Stimulated activated CD4-positive, alpha-beta T cell treated with anti-CD3 and anti-CD28 coated beads, Interleukin-12 subunit alpha, Interleukin-12 subunit beta, amount 100 ng/mL, for 48 hours (primary cell): ENCODE measurements at regions not wholly inside any gene's neighbourhood (a gene's known extent, or its start where the extent isn't known, plus 50 kb on each side); places are given as distances from the start of the nearest gene placed in this dataset.

ENCODE experiments used
- DNase-seq, 3 donors: peaks; one replicate each; pipeline ENCODE4 v3.0.0-alpha.2; 2020; ENCODE audit warnings: low read depth in 2 of 3, low spot score in 1 of 3

DNA sequence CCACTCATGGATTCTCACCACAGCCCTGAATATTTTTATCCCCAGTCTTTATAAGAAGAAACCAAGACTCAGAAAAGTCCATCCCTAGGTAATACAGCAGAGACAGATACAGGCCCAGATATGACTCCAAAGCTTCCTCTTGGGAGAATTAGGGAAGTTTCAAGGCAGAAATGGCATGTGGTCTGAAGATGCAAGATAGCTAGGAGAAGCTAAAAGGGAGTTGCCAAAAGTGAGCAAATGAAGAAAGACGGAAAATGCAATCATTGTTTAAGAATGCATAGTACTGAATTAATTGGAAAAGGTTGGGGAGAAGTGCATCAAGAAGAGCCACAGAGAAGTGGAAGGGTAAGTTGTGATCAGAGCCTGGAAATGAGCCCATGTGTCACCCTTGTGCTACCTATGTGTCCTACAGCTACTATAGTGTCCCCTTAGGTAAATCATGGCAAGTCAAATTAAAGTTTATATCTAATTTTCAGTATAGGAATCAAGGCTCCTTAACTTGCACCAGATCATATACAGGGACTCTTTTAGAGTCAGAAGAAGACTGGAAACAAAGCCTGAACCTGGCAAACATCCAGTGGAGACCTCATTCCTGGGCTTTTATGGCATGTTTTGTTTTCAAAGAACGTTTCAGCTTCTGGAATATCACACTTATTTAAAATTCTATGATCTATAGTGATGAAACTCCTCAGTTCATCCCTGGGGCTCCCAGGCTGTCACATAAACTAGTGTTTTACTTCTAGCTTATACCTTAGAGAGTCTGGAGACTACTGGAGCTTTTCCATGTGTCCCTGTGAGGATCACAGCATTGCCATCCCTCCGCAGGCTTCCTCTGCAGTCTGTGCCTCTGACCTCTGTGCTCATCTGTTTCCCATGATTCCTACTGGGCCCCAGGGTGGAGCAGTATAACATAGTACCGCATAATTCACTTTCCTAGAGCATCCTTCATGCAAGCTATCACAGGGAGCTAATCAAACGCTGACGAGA, 189.0 kb upstream of the CDKN3 start:
- DNase-seq, result no peak

DNA sequence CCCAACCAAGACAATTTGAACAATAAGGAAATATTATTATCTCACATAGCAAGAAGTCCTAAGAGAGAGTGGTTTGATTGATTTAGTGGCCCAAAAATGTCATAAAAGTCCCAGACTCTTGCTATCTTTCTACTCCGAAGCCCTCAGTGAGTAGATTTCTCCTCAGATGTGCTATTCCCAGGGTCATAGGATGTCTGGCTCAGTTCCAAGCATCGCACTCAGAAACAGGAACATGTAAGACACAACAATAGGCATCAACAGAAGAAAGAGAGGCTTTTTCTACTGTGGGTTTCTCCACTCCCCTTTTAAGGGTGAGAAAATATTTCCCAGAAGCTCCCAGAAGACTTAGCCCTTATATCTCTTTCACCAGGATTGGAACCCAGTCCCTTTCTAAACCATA, 188.1 kb upstream of the CDKN3 start:
- DNase-seq, result no peak

DNA sequence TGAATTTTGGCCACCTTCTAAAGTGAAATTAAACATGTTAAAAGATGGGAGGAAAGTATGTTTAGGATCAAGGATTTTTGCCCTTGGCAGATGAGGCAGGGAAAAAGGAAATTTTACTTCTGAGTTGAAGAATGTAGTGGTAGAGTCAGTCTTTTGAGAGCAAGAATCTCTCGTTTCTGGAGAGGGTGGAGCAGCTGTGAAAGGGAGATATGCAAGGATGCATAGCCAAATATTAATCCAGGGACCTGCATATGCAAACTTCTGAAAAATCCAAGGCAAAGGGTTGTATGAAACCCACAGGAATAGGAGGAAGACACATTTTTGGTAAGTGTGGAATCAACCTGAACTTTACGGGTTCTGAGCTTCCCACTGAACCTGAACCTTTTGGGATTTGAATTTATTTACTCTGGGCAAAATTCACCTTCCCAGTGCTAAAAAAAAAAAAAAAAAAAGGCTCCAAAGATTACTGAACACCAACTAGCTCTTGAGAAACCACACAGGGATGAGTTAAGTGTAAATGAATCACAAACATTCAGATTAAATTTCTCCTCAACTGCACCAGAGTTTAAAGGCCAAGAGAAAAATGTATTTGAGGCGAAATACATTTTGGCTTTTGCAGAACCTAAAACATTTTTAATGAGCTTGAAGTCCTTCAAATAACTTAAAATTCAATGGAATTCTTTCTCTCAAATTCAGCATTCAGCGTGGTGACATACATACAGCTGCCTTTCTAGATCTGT, 187.1 kb upstream of the CDKN3 start:
- no peak for DNase-seq

DNA sequence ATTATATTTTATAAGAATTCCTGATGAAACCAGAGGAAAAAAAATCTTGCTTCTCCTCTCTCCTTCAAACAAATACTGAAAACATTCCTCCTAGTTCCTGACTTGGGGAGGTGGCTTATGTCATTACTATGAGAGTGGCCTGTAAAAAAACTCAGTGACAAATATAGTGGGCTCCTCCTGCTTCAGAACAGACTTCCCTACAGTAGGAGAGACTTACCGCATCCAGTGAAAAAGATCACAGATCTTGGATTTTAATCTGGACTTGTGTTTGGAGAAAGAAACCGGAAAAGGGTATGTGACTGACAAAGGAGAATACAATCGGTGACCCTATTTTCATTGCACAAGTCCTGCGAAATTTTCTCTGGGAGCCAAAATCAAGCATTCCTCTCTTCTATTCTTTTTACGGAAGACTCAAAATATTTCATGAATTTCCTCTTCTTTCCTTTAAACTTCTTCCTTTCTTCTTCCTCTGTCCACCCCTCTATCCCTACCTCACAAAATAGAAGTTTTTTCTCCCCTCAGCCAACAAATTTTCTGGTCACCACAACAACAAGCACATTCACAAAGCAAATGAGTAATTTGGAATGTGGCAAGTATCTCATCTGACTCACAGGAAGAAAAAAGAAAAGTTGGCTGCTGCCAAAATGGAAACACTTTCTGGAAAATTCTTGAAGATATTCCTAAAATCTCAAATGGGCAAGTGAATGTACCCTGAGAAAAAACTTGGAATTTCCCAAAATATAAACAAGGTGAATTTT, 185.1 kb upstream of the CDKN3 start:
- DNase-seq, result no peak

DNA sequence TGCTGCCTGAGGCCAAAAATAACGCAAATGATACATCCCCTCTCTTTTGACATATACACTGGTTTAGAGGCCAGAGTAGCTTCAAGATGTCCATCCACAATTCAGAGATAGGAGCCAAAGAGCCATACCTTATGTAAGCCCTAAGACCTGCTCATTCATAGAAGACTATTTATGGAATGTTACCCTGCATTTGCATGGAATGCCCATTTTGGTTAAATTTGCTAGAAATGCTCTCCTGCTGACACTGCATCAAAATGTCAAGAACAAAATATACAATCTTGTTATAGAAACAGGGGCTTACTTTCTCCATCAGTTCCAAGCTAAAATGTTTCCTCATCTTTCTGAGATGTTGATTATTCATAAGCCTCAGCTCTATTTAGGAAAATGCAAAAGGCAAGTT, 183.3 kb upstream of the CDKN3 start:
- DNase-seq, result no peak

DNA sequence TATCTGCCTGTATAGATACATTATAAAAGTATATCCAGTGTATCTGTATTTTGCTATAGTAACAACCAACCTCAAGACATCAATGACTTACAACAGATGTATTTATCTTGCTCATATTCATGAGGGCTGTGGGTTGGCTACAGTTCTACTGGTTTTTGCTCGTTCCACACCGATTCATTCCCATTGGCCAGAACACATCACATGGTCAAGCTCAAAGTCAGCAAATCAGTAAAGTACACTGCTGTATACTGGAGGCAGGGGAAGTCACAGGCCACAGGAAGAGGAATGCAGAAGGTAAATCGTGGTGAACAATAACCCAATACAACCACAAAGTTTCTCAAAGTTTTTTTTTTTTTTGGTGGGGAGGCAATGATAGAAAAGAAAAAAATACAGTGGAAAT, 180.0 kb upstream of the CDKN3 start:
- DNase-seq, result no peak

DNA sequence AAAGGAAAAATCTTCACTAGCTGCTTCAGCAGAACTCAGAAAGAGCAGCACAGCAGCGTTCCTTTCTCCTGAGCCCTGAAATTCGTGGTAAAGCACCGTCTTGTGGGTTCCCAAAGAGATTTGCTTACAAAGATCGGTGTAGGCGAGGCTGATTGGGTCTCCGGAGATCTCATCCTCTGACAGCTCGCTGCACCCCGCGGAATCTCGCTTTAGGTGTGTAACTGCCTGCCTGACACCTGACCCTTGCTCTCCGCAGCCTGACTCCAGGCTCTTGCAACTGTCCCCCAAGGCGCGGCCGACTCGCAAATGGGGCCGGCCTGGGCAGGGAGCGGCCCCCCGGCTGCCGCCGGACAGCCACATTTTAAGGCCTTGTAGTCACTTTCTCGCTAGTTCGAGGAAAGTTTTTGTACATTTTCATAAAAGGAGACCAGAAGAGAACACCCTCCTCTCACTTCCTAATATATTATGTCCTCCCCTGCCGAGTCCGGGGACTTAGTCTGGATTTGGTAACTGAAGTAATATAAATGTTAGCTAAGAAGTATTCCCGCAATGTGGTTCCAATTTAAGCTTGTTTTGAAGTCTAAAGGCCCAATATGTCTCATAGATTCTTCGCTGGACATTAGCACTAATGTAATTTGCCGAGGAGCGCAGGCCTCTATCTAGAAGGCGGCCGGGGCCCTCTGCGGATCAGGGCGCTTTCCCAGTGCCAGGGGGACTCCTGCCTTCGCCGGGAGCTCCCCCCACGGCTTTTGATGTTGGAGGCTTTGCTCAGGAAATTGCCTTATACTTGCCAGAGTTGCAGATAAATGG, 177.3 kb upstream of the CDKN3 start:
- DNase-seq, result no peak

DNA sequence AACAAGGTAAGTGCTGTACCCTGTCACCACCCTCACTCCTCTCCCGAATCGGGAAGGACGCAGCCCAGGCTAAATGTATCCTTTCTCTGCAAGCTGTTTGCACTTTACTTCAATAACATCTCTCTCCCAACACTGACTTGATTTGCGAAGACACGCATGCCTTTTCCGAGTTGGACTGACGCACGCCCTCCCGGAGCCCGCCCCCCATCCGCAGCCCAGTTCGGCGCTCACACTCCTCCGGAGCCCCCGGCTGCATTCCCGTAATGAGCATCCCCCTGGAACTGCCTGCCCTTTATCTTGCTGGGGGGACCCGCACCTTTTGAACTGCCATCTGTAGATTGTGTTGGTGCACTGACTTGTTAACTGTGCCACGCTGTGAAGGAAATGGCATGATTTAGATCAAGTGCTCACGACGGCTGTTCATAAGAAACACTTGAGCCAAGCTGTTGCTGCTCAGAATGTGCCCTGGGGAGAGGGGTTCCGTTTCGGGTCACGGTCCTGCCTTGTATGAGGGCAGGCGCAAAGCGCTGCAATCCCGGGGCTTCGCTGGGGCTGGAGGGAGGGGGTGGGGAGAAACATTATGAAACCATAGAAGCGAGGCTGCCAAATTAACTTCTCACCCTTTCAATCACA, 176.6 kb upstream of the CDKN3 start:
- DNase-seq, result no peak

DNA sequence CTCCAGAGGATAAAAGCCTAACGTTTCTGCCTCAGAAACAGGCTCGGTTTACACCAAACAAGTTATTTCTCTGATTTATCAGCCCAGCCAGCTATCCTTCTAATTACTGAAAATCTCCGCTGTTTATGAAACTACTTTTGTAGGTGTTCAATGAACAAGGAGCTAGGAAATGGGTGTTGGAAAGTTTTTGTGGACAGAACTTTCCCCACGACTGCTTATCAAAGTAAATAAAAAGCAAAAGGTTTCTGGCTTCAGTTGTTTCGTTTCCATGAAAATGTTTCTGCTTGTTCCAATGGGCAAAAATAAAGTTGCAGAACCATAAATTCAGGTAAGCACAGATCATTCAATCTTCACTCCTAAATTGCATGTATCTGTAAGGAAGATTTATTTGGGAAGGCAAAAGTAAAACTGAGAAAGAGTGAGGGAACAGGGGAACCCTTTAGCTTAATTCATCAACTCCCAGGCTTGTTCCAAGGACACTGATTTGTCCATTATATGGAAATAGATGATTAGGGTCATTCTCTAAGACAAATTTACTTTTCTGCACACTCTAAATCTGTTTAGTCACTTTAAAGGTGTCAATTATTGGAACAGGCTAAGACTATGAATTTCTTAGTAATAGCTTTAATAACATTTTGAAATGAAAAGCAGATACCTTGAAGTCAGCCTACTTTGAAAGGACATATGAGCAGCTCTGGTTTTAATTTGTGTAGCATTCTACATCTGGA, 175.9 kb upstream of the CDKN3 start:
- DNase-seq, result no peak

DNA sequence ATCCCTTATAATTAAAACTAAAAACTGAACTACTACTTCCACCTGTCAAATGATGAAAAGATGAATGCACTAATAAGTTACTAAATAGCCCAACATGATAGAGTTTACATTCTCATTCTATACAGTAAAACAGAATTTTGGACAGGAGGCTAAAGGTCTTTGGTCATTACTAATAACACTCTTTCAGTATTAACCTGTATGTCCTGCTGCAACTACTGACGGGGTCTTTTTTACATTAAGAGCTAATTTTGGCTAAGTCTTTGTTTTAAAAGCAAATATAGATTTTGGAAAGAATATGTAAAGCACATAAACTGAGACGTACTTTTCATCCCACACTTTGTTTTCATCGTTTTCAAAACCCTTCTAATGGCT, 175.4 kb upstream of the CDKN3 start:
- no peak for DNase-seq

DNA sequence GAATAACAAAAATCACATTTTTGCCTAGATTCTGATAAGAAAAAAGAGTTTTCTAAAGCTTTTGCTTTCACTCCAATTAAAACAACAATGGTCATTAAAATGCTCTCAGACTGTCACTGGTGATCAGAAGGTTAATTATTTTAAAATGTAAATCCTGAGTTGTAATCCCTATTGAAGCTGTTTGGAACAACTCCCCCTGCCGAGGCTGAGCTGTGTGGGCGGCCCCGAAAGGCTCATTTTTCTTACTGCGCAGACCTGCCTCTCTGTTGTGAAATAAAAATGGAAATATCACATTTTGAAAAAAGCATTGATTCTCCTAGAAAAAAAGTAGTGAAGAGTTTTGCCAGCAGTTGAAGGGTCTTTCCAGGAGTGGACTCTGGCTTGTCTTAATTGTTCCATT, 174.8 kb upstream of the CDKN3 start:
- DNase-seq, result no peak

DNA sequence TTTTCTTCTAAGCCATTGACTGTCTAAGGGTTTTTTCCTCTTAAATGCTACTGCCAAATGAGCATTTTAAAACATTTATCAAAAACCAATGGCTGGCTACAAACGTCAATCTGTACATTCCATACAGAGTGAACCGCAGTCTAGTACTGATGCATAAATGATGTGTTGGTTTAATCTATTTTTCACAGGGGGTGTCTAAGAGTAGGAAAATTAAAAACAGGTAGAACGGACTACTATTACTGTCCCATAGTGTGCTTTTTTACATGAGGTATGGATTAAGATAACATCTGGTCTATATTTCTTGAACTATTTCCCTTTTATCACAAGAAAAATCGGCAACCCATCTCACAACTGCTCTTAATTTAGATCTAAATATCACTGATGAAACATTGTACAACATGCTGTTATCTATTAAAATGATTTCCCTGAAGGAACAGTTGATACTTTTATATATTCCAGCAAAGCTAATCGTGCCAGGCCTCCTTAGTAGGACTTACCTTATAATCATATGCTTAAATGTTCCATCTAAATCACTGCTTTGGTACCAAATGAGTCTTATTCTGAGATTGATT, 172.9 kb upstream of the CDKN3 start:
- no peak for DNase-seq

DNA sequence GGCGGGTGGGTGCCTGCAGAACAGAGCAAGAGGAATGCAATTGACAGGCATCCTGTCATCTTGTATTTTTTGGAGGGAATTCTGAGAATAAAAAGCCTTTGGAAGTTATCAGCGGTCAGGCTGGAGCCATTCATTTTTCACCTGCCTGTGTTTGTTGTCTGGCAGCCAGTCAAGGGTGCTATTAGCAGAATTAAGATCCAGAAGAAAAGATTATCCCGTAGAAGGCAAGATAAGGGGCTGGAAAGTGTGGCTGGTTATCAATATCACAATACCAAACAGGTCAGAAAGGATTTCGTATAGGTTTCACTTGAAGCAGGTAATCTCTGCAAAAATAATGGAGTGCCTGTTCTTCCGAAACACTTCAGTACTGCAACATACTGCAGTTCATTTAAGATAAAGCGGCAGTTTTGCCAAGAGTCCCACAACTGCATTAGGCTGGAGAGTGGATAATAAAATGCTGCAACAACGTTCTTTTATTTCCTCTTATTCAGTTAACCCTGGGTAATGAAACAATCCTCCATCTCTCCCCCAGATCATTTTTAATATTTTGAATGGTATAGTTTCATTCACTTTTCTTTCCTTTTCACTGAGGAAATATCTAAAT, 171.2 kb upstream of the CDKN3 start:
- DNase-seq, result no peak

DNA sequence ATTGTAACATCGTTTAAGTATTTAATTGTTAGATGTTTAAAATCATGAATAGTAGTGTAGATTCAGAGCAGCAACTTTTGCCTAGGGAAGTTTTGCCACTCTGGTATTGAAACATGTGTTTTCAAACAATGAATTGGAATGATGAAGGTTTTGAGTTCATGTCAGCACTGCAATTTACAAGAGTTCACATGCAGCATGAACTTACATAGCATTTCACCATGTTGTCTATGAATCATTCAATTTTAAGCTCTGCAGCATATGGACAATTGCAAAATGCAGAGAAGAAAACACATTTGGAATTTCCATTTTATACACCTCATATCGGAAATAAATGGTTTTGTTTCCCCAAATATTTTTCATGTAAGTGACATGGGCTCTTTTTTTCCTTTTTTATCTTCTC, 170.7 kb upstream of the CDKN3 start:
- DNase-seq, result no peak

DNA sequence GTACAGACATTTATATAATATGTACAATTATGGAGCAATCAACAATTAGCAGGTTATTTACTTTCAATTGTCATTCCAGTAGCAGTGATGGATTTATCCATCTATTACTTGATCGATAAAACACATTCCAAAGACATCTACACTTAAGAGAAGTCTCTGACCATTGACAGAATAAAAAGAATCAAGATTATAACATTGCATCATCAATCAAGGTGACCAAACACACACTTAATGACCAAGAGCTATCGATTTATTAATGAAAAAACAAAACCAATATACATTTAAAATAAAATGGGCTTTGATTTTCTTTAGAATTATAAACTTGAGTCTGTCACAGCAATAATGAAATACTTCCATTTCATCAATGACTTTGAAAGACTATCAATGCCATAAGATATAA, 170.2 kb upstream of the CDKN3 start:
- no peak for DNase-seq

DNA sequence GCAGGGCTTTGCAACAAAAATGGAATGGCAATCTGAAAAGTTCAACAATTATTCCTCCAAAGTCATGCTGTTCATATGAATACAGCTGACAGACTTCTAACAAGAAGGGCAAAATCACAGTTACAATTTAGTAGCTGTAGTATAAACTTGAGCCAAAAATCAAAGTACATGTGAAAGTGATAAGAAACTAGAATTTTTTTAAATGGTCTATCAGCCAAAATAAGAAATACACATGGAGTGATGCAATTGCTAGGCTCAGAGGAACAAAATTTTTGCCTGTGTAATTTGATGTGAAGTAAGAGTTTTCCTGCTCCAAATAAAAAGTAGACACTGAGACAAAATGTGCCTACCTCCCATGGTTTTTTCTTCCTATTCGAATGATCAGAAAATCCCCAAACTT, 167.7 kb upstream of the CDKN3 start:
- DNase-seq, result no peak

DNA sequence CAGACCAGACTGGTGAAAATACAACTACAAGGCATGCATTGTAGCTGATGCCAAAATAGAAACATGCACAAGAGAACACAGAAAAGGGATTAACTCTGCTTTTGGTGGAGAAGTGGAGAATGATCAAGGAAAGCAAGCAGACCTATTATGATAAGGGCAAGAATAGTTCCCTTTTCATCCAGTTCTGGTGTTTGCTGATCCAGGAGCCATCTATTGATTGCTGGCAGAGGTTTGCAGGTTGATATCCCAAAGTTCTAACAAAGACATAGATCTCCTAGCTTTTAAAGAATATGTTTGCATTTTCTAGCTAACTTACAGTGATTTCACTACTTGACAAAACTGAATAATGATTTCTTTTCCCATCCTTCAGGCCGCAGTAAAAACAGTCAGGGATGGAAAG, 166.2 kb upstream of the CDKN3 start:
- no peak for DNase-seq

DNA sequence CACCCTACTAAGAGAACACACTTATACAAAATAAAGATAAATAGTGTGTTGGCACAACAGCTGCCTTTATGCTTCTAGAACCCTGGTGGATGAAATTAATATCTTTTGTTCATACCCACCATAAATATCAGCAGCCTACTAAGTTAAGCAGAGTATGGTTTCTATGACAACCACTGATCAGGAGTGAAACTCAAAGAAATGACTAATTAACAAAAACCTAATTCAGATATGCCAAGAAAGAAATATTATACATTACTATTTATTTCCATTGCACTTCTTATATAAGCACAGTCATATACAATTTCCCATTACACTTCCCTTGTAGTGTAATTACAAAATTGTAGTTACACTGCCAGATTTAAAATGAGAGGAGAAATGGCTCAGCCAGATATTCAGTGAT, 164.1 kb upstream of the CDKN3 start:
- DNase-seq, result no peak

DNA sequence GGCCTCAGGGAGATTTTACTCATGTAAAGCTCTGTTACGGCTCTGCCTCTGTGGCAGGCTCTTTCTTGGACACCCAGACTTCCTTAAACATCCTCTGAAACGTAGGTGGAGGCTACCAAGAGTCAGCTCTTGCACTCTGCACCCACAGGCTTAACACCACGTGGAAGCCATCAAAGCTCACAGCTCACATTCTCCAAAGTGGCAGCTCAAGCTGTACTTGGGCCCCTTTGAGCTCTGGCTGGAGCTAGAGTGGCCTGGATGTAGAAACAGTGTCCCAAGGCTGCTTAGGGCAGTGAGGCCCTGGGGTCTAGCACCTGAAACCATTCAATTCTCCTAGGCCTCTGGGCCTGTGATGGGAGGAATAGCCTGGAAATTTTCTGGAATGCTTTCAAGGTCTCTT, 155.3 kb upstream of the CDKN3 start:
- DNase-seq, result no peak
